Lower lobe of right lung (tissue), 2 donors: ENCODE measurements at regions not wholly inside any gene's neighbourhood (a gene's known extent, or its start where the extent isn't known, plus 50 kb on each side); places are given as distances from the start of the nearest gene placed in this dataset.

Experiments
- ATAC-seq, 2 donors: fragments of 200-7000 bp; cut with Tn5 transposase; one replicate each; pipeline ENCODE4 v1.9.1; 2020 to 2022; ENCODE audit warnings: mild to moderate bottlenecking in 2 of 2, moderate library complexity in 2 of 2
- DNase-seq: peaks from one replicate; pipeline ENCODE4 v3.0.0-alpha.2; 2020
- H3K27ac ChIP-seq: fragments of 200-600 bp; one replicate; pipeline ENCODE4 v1.8.0; 2022
- H3K27me3 ChIP-seq: fragments of 200-600 bp; one replicate; pipeline ENCODE4 v1.8.0; 2022; ENCODE audit warnings: low read depth
- H3K36me3 ChIP-seq: fragments of 200-600 bp; one replicate; pipeline ENCODE4 v1.8.0; 2022; ENCODE audit warnings: mild to moderate bottlenecking
- H3K4me1 ChIP-seq: fragments of 200-600 bp; one replicate; pipeline ENCODE4 v1.8.0; 2022
- H3K4me3 ChIP-seq: fragments of 200-600 bp; one replicate; pipeline ENCODE4 v1.8.0; 2022; ENCODE audit warnings: mild to moderate bottlenecking
- H3K9me3 ChIP-seq: fragments of 200-600 bp; one replicate; pipeline ENCODE4 v1.8.0; 2022
- intact Hi-C: fragments of 100-400 bp; cut with DNase I; formaldehyde crosslinking; loops from one replicate; pipeline ENCODE4 v1.11.0; 2022
- TF ChIP-seq, protein P1 (sequence below): fragments of 200-600 bp; IDR thresholded peaks from one replicate; pipeline ENCODE4 v1.8.0; 2022; ENCODE audit warnings: antibody characterized with exemption, mild to moderate bottlenecking
- donor health status: DM: no; HTN: yes; CAD: no; lungs with severe emphysema.

DNA sequence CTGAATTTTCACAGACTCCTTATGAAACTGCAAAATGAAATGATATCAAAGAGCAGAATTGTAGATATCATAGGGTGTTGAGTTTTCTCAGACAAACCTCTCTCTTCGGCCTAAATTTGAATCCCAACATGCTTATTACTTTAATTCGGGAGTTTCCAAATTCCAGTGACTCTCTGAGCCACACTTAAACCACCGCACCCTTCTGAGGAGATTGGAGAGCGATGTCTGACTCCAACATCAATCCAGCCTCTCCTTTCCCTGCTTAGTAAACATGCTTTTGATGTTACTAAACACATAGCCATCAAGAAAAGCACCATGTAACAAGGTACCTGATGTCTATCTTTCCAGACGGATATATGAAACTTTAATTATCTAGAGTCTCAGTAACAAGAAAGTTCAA lies 103.1 kb upstream of the ARHGAP28 start:
- no peak overlapping the region for H3K27ac ChIP-seq
- DNase-seq = no peak
- H3K4me3 ChIP-seq = no peak overlapping the region
- H3K4me1 ChIP-seq = peaks cover 25% of the 10 kb centered on the region
- intact Hi-C loops = no loop called here
- ATAC-seq = peak; percentile 53 to 81
- TF ChIP-seq, protein P1, sequence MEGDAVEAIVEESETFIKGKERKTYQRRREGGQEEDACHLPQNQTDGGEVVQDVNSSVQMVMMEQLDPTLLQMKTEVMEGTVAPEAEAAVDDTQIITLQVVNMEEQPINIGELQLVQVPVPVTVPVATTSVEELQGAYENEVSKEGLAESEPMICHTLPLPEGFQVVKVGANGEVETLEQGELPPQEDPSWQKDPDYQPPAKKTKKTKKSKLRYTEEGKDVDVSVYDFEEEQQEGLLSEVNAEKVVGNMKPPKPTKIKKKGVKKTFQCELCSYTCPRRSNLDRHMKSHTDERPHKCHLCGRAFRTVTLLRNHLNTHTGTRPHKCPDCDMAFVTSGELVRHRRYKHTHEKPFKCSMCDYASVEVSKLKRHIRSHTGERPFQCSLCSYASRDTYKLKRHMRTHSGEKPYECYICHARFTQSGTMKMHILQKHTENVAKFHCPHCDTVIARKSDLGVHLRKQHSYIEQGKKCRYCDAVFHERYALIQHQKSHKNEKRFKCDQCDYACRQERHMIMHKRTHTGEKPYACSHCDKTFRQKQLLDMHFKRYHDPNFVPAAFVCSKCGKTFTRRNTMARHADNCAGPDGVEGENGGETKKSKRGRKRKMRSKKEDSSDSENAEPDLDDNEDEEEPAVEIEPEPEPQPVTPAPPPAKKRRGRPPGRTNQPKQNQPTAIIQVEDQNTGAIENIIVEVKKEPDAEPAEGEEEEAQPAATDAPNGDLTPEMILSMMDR = no peak
- H3K27me3 ChIP-seq = no peaks in the 10 kb centered on the region
- no peaks in the 10 kb centered on the region for H3K36me3 ChIP-seq
- H3K9me3 ChIP-seq = no peaks in the 10 kb centered on the region

DNA sequence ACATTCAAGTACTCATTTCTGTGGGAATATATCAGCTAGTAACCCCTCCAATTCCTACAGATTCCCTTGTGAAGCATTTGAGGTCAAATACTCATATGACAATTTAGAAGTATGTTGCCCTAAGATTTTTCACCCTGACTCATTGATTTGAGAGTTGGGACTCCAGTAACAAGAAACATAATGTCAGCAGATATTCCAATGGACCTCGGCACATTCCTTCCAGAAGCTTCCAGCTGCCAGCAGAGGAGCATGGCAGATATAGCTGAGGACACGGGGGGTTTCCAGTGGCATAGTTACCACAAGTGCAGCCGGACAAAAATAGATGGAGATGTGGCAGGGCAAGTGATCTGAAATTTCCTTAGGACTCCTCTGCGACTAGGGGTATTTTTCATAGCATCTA lies 101.9 kb upstream of the ARHGAP28 start:
- no peaks in the 10 kb centered on the region for H3K36me3 ChIP-seq
- peaks cover 25% of the 10 kb centered on the region for H3K4me1 ChIP-seq
- no peak overlapping the region for H3K27ac ChIP-seq
- no peaks in the 10 kb centered on the region for H3K9me3 ChIP-seq
- H3K27me3 ChIP-seq = no peaks in the 10 kb centered on the region
- ATAC-seq = peak in 1 of 2 donors; percentile 5
- DNase-seq = no peak
- intact Hi-C loops = no loop called here
- TF ChIP-seq, protein P1 = no peak
- no peak overlapping the region for H3K4me3 ChIP-seq

DNA sequence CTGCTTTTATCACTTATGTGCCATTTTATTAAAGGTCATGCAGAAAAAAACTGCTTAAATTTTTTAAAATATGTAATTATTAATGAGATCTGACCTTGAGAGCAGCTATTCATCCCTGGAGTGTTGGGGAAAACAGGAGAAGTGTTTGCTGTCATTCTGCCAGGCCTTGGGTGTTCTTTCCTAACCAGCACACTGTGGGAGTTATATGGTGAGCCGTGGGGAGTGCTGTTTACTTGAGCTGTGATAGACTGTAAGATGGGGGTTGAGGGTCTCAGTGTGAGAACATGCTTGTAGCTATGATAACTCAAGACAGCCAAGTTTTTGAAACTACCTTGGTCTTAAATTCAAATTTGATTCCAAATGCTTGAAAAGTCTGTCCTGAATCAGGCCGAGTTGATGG lies 101.3 kb upstream of the ARHGAP28 start:
- Histone ChIP-seq H3K27me3 (no peaks in the 10 kb centered on the region), H3K27ac (no peak overlapping the region), H3K36me3 (no peaks in the 10 kb centered on the region), H3K4me3 (no peak overlapping the region), H3K4me1 (peaks cover 25% of the 10 kb centered on the region), H3K9me3 (no peaks in the 10 kb centered on the region)
- intact Hi-C loops = no loop called here
- TF ChIP-seq, protein P1 = no peak
- peak in 1 of 2 donors; percentile 72 for ATAC-seq
- no peak for DNase-seq

DNA sequence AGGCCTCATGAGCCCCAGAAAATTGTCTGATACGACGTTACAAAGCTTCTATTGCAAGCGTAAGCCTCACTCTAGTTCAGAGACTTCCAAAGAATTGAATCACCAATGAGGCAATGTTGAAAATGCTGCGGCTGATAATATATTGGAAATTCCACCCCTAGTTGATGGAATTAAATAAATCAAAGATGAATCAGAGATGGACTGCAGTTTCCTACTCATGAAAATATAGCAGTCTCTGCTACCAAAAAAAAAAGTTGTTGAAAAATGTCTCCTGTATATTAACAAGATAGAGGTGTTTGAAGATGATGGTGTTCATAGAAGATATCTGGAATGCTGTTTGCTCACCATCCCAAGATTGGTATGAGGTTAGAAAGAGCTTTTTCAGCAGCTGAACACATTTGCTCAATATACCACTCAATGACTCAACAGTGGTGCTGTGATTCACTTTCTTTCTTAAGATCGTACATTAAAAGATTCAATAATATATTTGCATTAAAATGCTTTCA lies 99.8 kb upstream of the ARHGAP28 start:
- ATAC-seq (no peak), DNase-seq (no peak)
- H3K36me3 ChIP-seq = no peaks in the 10 kb centered on the region
- peaks cover 23% of the 10 kb centered on the region for H3K4me1 ChIP-seq
- no peak overlapping the region for H3K27ac ChIP-seq
- no peaks in the 10 kb centered on the region for H3K27me3 ChIP-seq
- no peaks in the 10 kb centered on the region for H3K9me3 ChIP-seq
- TF ChIP-seq, protein P1 = no peak
- intact Hi-C loops = no loop called here
- no peak overlapping the region for H3K4me3 ChIP-seq

DNA sequence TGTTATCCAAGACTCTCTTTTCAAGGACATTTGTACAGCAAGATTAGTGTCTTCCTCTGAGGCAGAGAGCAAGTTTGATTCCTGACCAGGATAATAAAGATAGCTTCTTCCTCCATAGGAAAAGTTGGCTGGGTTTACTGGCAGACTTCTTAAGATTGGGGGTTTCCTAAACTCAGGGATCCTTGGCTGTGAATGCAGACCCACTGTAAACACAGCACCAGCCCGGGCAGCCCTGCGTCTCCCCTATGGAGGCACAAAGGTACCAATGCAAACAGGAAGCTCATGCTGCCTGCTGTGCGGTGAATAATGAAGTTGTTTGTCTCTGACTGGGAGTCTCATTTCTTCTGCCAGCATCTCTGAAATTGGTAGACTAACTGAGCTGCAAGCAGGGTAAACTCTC lies 96.2 kb upstream of the ARHGAP28 start:
- no peaks in the 10 kb centered on the region for H3K9me3 ChIP-seq
- intact Hi-C loops = no loop called here
- no peak overlapping the region for H3K27ac ChIP-seq
- no peak overlapping the region for H3K4me3 ChIP-seq
- no peak for ATAC-seq
- no peaks in the 10 kb centered on the region for H3K27me3 ChIP-seq
- no peak for DNase-seq
- TF ChIP-seq, protein P1 = no peak
- H3K4me1 ChIP-seq = no peaks in the 10 kb centered on the region
- no peaks in the 10 kb centered on the region for H3K36me3 ChIP-seq

DNA sequence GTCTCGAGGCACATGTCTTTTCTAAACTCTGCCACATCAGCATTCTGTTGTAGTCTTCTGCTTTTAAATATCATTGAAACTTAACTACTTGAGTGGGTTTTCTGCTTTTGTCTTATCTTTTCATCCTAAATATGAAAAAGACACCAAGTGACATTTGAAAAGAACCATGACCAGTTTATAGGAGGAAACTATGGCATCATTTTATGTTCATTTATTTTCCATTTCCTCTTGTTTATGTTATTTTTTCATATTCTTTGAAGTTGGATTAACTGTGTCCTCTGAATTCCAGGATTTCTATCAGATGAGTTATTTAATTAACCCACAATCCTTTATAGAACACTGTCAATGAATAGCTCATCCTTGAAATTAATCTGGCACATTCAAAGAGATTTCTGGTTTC lies 93.4 kb upstream of the ARHGAP28 start:
- DNase-seq = no peak
- Histone ChIP-seq H3K36me3 (no peaks in the 10 kb centered on the region), H3K4me1 (no peaks in the 10 kb centered on the region), H3K4me3 (no peak overlapping the region), H3K9me3 (no peaks in the 10 kb centered on the region), H3K27ac (no peak overlapping the region), H3K27me3 (no peaks in the 10 kb centered on the region)
- intact Hi-C loops = no loop called here
- ATAC-seq = no peak
- TF ChIP-seq, protein P1 = no peak
